Activated naive CD4-positive, alpha-beta T cell treated with anti-CD3 and anti-CD28 coated beads, Interleukin-2, amount 10 ng/mL, durations not matched to agents 7 days and 5 days (primary cell): ENCODE measurements at regions not wholly inside any gene's neighbourhood (a gene's known extent, or its start where the extent isn't known, plus 50 kb on each side); places are given as distances from the start of the nearest gene placed in this dataset.

Experiments used
- CTCF ChIA-PET: fragments of 350-600 bp; sonication (Branson Sonifier 250); formaldehyde crosslinking; loops from one replicate; lab custom pipeline; 2021; ENCODE audit warnings: antibody characterized with exemption; lab: Charles Lee
- DNase-seq: peaks from one replicate; pipeline ENCODE4 v3.0.0-alpha.2; 2020
- H3K27ac Mint-ChIP-seq: one replicate; pipeline ENCODE4 v1.8.0; 2021; ENCODE audit warnings: mild to moderate bottlenecking, moderate library complexity, mixed read lengths
- H3K27me3 Mint-ChIP-seq: one replicate; pipeline ENCODE4 v1.8.0; 2021; ENCODE audit warnings: mild to moderate bottlenecking, mixed read lengths
- H3K36me3 Mint-ChIP-seq: one replicate; pipeline ENCODE4 v1.8.0; 2021; ENCODE audit warnings: mixed read lengths
- H3K4me1 Mint-ChIP-seq: one replicate; pipeline ENCODE4 v1.8.0; 2021; ENCODE audit warnings: mixed read lengths
- H3K4me3 Mint-ChIP-seq: one replicate; pipeline ENCODE4 v1.8.0; 2021; ENCODE audit warnings: mild to moderate bottlenecking, moderate library complexity, mixed read lengths
- H3K9me3 Mint-ChIP-seq: one replicate; pipeline ENCODE4 v1.8.0; 2021; ENCODE audit warnings: mixed read lengths

GRCh38 chr2:199602896-199603717 lies 145.4 kb upstream of the SATB2 start:
- no peak overlapping the region for H3K4me3 Mint-ChIP-seq
- CTCF ChIA-PET: no interaction called here
- no peaks in the 10 kb centered on the region for H3K36me3 Mint-ChIP-seq
- H3K27me3 Mint-ChIP-seq: peaks cover 11% of the 10 kb centered on the region
- peaks cover 2% of the 10 kb centered on the region for H3K4me1 Mint-ChIP-seq
- H3K27ac Mint-ChIP-seq: no peak overlapping the region
- no peaks in the 10 kb centered on the region for H3K9me3 Mint-ChIP-seq
- no peak for DNase-seq

GRCh38 chr2:199602271-199602895 lies 144.6 kb upstream of the SATB2 start:
- CTCF ChIA-PET: interaction anchor here (0.9 kb wide), 1 partner anchor 138 kb away, joined by 3 read pairs; no protein-coding TSS in a partner anchor

GRCh38 chr2:199596549-199596948 lies 138.8 kb upstream of the SATB2 start:
- Mint-ChIP-seq H3K27ac (no peak overlapping the region), H3K9me3 (no peaks in the 10 kb centered on the region), H3K4me3 (no peak overlapping the region), H3K27me3 (peaks cover 5% of the 10 kb centered on the region), H3K36me3 (no peaks in the 10 kb centered on the region), H3K4me1 (no peaks in the 10 kb centered on the region)
- CTCF ChIA-PET: interaction anchor here (0.9 to 1.4 kb wide), 3 partner anchors 9 to 144 kb away, joined by 3 to 4 read pairs (median 4); no protein-coding TSS in a partner anchor
- no peak for DNase-seq

More at GRCh38 chr2:199602271-199602895, 144.6 kb upstream of the SATB2 start:
- Mint-ChIP-seq H3K9me3 (no peaks in the 10 kb centered on the region), H3K27me3 (peaks cover 11% of the 10 kb centered on the region), H3K27ac (no peak overlapping the region), H3K4me1 (peaks cover 2% of the 10 kb centered on the region), H3K36me3 (no peaks in the 10 kb centered on the region), H3K4me3 (no peak overlapping the region)
- DNase-seq: no peak

- no peak overlapping the region for H3K4me3 Mint-ChIP-seq
- no peaks in the 10 kb centered on the region for H3K9me3 Mint-ChIP-seq
- CTCF ChIA-PET: no interaction called here
Measured at GRCh38 chr2:199594443-199594842, 136.7 kb upstream of the SATB2 start.

GRCh38 chr2:199591826-199592225 lies 134.1 kb upstream of the SATB2 start:
- CTCF ChIA-PET: no interaction called here
- Mint-ChIP-seq H3K27me3 (no peaks in the 10 kb centered on the region), H3K9me3 (no peaks in the 10 kb centered on the region), H3K27ac (no peak overlapping the region), H3K4me3 (no peak overlapping the region), H3K36me3 (no peaks in the 10 kb centered on the region), H3K4me1 (no peaks in the 10 kb centered on the region)
- no peak for DNase-seq

More at GRCh38 chr2:199594443-199594842, 136.7 kb upstream of the SATB2 start:
- DNase-seq: no peak
- Mint-ChIP-seq H3K27ac (no peak overlapping the region), H3K27me3 (peaks cover 5% of the 10 kb centered on the region), H3K4me1 (no peaks in the 10 kb centered on the region), H3K36me3 (no peaks in the 10 kb centered on the region)

GRCh38 chr2:199590321-199591203 lies 132.8 kb upstream of the SATB2 start:
- Mint-ChIP-seq H3K4me3 (no peak overlapping the region), H3K36me3 (no peaks in the 10 kb centered on the region), H3K27ac (no peak overlapping the region), H3K27me3 (no peaks in the 10 kb centered on the region), H3K4me1 (no peaks in the 10 kb centered on the region), H3K9me3 (no peaks in the 10 kb centered on the region)
- no peak for DNase-seq
- CTCF ChIA-PET: no interaction called here

GRCh38 chr2:199589306-199589705 lies 131.6 kb upstream of the SATB2 start:
- no peak for DNase-seq
- no peak overlapping the region for H3K27ac Mint-ChIP-seq
- no peak overlapping the region for H3K4me3 Mint-ChIP-seq
- CTCF ChIA-PET: no interaction called here
- no peaks in the 10 kb centered on the region for H3K4me1 Mint-ChIP-seq
- no peaks in the 10 kb centered on the region for H3K9me3 Mint-ChIP-seq
- H3K27me3 Mint-ChIP-seq: no peaks in the 10 kb centered on the region
- no peaks in the 10 kb centered on the region for H3K36me3 Mint-ChIP-seq

GRCh38 chr2:199588054-199588453 lies 130.3 kb upstream of the SATB2 start:
- H3K27ac Mint-ChIP-seq: no peak overlapping the region
- DNase-seq: no peak
- no peaks in the 10 kb centered on the region for H3K9me3 Mint-ChIP-seq
- CTCF ChIA-PET: interaction anchor here (0.5 kb wide), 1 partner anchor 805 kb away, joined by 4 read pairs; no protein-coding TSS in a partner anchor
- H3K4me1 Mint-ChIP-seq: no peaks in the 10 kb centered on the region
- no peaks in the 10 kb centered on the region for H3K27me3 Mint-ChIP-seq
- H3K36me3 Mint-ChIP-seq: no peaks in the 10 kb centered on the region
- H3K4me3 Mint-ChIP-seq: no peak overlapping the region

- no peaks in the 10 kb centered on the region for H3K9me3 Mint-ChIP-seq
- H3K27ac Mint-ChIP-seq: no peak overlapping the region
- CTCF ChIA-PET: interaction anchor here (1.4 kb wide), 1 partner anchor 10 kb away, joined by 4 read pairs; no protein-coding TSS in a partner anchor
- no peak overlapping the region for H3K4me3 Mint-ChIP-seq
- DNase-seq: no peak
- H3K4me1 Mint-ChIP-seq: no peaks in the 10 kb centered on the region
- H3K36me3 Mint-ChIP-seq: no peaks in the 10 kb centered on the region
- peaks cover 7% of the 10 kb centered on the region for H3K27me3 Mint-ChIP-seq
Measured at GRCh38 chr2:199586646-199587045, 128.9 kb upstream of the SATB2 start.

- Mint-ChIP-seq H3K9me3 (no peaks in the 10 kb centered on the region), H3K27ac (no peak overlapping the region), H3K4me1 (no peaks in the 10 kb centered on the region), H3K36me3 (no peaks in the 10 kb centered on the region), H3K4me3 (no peak overlapping the region), H3K27me3 (peaks cover 8% of the 10 kb centered on the region)
- CTCF ChIA-PET: no interaction called here
- no peak for DNase-seq
Measured at GRCh38 chr2:199583676-199584075, 125.9 kb upstream of the SATB2 start.

- CTCF ChIA-PET: no interaction called here
- Mint-ChIP-seq H3K27me3 (peaks cover 8% of the 10 kb centered on the region), H3K4me3 (no peak overlapping the region)
Measured at GRCh38 chr2:199581935-199582360, 124.2 kb upstream of the SATB2 start.

GRCh38 chr2:199581408-199581807 lies 123.7 kb upstream of the SATB2 start:
- CTCF ChIA-PET: no interaction called here
- Mint-ChIP-seq H3K9me3 (no peaks in the 10 kb centered on the region), H3K27ac (no peak overlapping the region), H3K4me3 (no peak overlapping the region), H3K4me1 (no peaks in the 10 kb centered on the region), H3K27me3 (peaks cover 8% of the 10 kb centered on the region), H3K36me3 (no peaks in the 10 kb centered on the region)
- no peak for DNase-seq

More at GRCh38 chr2:199581935-199582360, 124.2 kb upstream of the SATB2 start:
- H3K27ac Mint-ChIP-seq: no peak overlapping the region
- H3K9me3 Mint-ChIP-seq: no peaks in the 10 kb centered on the region
- H3K4me1 Mint-ChIP-seq: no peaks in the 10 kb centered on the region
- DNase-seq: no peak
- H3K36me3 Mint-ChIP-seq: no peaks in the 10 kb centered on the region

GRCh38 chr2:199575416-199575815 lies 117.7 kb upstream of the SATB2 start:
- H3K36me3 Mint-ChIP-seq: no peaks in the 10 kb centered on the region
- no peaks in the 10 kb centered on the region for H3K27me3 Mint-ChIP-seq
- no peak for DNase-seq
- CTCF ChIA-PET: no interaction called here
- no peaks in the 10 kb centered on the region for H3K4me1 Mint-ChIP-seq
- H3K27ac Mint-ChIP-seq: no peak overlapping the region
- H3K4me3 Mint-ChIP-seq: no peak overlapping the region
- no peaks in the 10 kb centered on the region for H3K9me3 Mint-ChIP-seq

GRCh38 chr2:199572571-199572970 lies 114.8 kb upstream of the SATB2 start:
- CTCF ChIA-PET: no interaction called here
- H3K27ac Mint-ChIP-seq: no peak overlapping the region
- no peak for DNase-seq
- H3K36me3 Mint-ChIP-seq: no peaks in the 10 kb centered on the region
- no peaks in the 10 kb centered on the region for H3K27me3 Mint-ChIP-seq
- H3K9me3 Mint-ChIP-seq: no peaks in the 10 kb centered on the region
- H3K4me3 Mint-ChIP-seq: no peak overlapping the region
- H3K4me1 Mint-ChIP-seq: no peaks in the 10 kb centered on the region
